ENCODE measurements at regions not wholly inside any gene's neighbourhood (a gene's known extent, or its start where the extent isn't known, plus 50 kb on each side); places are given as distances from the start of the nearest gene placed in this dataset.

DNA sequence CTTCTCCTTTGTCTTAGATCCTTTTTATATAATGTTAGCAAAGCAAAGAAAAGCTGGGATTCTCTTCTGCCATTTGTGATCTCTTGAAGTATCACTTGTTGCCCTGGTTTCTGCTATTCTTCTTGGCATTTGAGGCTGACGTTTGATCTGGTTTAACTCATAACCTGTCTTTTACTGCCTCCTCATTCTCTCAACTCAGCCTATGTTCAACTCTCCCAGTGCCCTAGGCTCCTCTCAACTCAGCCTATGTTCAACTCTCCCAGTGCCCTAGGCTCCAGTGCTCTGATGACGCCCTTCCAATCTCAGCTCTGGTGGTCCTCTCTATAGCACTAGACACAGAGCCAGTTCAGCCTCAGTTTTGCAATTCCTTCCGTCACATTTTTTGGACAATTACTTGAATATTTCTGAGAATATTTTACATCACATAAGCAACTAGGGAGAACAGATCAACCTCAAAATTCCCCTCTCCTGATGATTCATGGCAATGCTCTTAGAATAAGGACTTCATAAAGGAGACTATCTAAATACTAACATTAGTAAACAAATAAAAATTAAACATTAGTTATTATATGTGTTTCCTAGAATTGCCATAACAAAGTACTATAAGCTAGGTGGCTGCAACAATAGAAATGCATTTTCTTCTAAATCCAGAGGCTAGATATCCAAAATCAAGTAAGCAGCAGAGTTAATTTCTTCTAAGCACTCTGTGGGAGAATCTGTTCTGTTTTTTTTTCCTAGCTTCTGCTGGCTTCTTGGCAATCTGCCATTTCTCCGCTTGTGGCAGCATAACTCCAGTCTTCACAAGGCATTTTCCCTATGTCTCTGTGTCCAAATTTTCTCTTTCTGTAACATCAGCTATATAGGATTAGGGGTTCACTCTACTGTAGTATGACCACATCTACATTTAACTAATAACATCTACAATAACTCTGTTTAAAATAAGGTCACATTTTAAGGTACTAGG, 662.1 kb upstream of the FTMT start:
- Histone ChIP-seq H3K9ac (no peak overlapping the region), H4K20me1 (ENCODE audit: low read depth) (no peaks in the 10 kb centered on the region), H3K9me3 (ENCODE audit: low read depth) (no peaks in the 10 kb centered on the region), H2AFZ (replicated peaks) (no peak overlapping the region), H3K4me3 (no peak overlapping the region), H3K4me1 (no peaks in the 10 kb centered on the region), H3K36me3 (no peaks in the 10 kb centered on the region), H3K27ac (no peak overlapping the region), H3F3A (ENCODE audit: low read depth) (no peaks in the 10 kb centered on the region), H3K27me3 (no peaks in the 10 kb centered on the region), H3K4me2 (no peak overlapping the region), H3K79me2 (ENCODE audit: low read depth) (no peaks in the 10 kb centered on the region)
- TF ChIP-seq, protein P1, sequence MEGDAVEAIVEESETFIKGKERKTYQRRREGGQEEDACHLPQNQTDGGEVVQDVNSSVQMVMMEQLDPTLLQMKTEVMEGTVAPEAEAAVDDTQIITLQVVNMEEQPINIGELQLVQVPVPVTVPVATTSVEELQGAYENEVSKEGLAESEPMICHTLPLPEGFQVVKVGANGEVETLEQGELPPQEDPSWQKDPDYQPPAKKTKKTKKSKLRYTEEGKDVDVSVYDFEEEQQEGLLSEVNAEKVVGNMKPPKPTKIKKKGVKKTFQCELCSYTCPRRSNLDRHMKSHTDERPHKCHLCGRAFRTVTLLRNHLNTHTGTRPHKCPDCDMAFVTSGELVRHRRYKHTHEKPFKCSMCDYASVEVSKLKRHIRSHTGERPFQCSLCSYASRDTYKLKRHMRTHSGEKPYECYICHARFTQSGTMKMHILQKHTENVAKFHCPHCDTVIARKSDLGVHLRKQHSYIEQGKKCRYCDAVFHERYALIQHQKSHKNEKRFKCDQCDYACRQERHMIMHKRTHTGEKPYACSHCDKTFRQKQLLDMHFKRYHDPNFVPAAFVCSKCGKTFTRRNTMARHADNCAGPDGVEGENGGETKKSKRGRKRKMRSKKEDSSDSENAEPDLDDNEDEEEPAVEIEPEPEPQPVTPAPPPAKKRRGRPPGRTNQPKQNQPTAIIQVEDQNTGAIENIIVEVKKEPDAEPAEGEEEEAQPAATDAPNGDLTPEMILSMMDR (IDR thresholded peaks at IDR 0.05) = no peak
- no peak for TF ChIP-seq EZH2phosphoT487 (IDR thresholded peaks at IDR 0.05)
- no peak for TF ChIP-seq EZH2 (IDR thresholded peaks at IDR 0.05)
- Mint-ChIP-seq H3K27ac (no peak overlapping the region), H3K4me3 (no peak overlapping the region), H3K36me3 (no peaks in the 10 kb centered on the region), H3K4me1 (peaks cover 4% of the 10 kb centered on the region), H3K27me3 (ENCODE audit: insufficient read depth, low read depth) (peaks cover 2% of the 10 kb centered on the region), H3K9me3 (no peaks in the 10 kb centered on the region)
- DNase-seq (ENCODE audit: low spot score) = no peak

DNA sequence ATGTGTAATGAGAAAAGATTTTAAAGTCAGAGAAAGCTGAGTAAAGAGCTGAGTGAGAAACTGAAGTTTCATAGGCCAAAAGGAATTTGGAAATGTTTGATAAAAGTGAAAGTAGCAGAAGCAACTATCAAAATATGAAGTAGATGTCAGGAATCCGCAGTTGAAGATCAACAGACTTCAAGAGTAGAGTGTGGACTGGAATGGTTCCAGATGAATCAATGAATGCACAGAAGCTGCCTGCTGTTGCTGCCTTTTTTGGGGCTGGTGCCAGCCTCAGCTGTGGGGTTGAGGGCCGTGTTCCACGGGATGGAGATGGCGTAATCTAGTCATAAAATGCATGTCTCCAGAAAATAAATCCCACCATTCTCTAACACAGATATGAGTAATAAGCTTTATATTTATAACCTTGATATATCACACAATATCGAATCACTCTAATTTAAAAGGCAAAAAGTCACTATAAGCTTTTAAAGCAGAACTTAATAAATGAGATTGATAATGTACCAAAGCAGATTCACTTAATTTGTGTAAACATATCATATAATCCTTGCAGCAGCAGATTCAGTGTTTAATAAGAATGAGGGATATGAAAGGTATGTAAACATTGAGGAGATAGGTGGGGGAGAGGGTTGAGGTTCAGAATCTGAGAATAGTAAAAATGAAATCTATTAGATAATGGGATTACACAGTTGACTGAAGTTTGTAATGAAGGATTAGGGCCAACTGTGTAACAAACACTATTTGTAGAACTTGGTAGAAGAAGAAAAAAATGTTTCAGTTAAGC, 652.3 kb upstream of the FTMT start:
- no peaks in the 10 kb centered on the region for H3K36me3 ChIP-seq
- no peaks in the 10 kb centered on the region for H3K79me2 ChIP-seq (ENCODE audit: low read depth)
- H3K4me3 ChIP-seq = no peak overlapping the region
- no peak overlapping the region for H3K4me2 ChIP-seq
- no peaks in the 10 kb centered on the region for H3F3A ChIP-seq (ENCODE audit: low read depth)
- H3K27me3 ChIP-seq = no peaks in the 10 kb centered on the region
- Mint-ChIP-seq H3K36me3 (no peaks in the 10 kb centered on the region), H3K4me1 (no peaks in the 10 kb centered on the region), H3K27me3 (ENCODE audit: insufficient read depth, low read depth) (no peaks in the 10 kb centered on the region), H3K9me3 (no peaks in the 10 kb centered on the region), H3K4me3 (no peak overlapping the region), H3K27ac (no peak overlapping the region)
- no peaks in the 10 kb centered on the region for H3K9me3 ChIP-seq (ENCODE audit: low read depth)
- H2AFZ ChIP-seq (replicated peaks) = no peak overlapping the region
- no peaks in the 10 kb centered on the region for H4K20me1 ChIP-seq (ENCODE audit: low read depth)
- no peak for DNase-seq (ENCODE audit: low spot score)
- no peaks in the 10 kb centered on the region for H3K4me1 ChIP-seq
- H3K9ac ChIP-seq = no peak overlapping the region
- no peak overlapping the region for H3K27ac ChIP-seq
- TF ChIP-seq EZH2 (IDR thresholded peaks at IDR 0.05) = no peak
- TF ChIP-seq, protein P1 (IDR thresholded peaks at IDR 0.05) = no peak
- TF ChIP-seq EZH2phosphoT487 (IDR thresholded peaks at IDR 0.05) = no peak

DNA sequence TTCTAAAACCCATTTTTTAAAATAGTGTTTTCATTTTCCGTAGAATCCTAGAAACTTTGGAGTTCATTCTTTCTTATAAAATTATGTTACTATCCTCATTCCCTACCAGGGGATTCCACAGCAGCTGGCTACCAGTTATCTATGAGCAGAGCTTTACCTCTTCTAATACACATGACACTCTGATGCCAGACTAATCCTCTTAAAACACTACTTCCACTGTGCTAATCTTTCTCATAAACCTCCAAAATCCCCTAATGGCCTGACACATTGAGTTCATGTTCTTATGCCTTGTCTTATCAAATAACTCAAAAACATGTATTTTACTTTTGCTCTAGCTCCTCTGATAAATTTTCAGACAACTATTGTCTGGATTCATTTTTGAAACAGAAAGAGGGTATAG, 633.6 kb upstream of the FTMT start:
- Histone ChIP-seq H3F3A (ENCODE audit: low read depth) (no peaks in the 10 kb centered on the region), H4K20me1 (ENCODE audit: low read depth) (no peaks in the 10 kb centered on the region), H3K36me3 (no peaks in the 10 kb centered on the region), H3K27ac (no peak overlapping the region), H3K9ac (no peak overlapping the region), H3K27me3 (no peaks in the 10 kb centered on the region), H3K4me2 (no peak overlapping the region), H3K9me3 (ENCODE audit: low read depth) (no peaks in the 10 kb centered on the region), H3K79me2 (ENCODE audit: low read depth) (no peaks in the 10 kb centered on the region), H2AFZ (replicated peaks) (no peak overlapping the region), H3K4me3 (no peak overlapping the region), H3K4me1 (no peaks in the 10 kb centered on the region)
- Mint-ChIP-seq H3K27ac (no peak overlapping the region), H3K4me1 (peaks cover 3% of the 10 kb centered on the region), H3K27me3 (ENCODE audit: insufficient read depth, low read depth) (no peaks in the 10 kb centered on the region), H3K4me3 (no peak overlapping the region), H3K9me3 (peaks cover 3% of the 10 kb centered on the region), H3K36me3 (no peaks in the 10 kb centered on the region)
- TF ChIP-seq EZH2 (IDR thresholded peaks at IDR 0.05) (no peak), EZH2phosphoT487 (IDR thresholded peaks at IDR 0.05) (no peak)
- TF ChIP-seq, protein P1 (IDR thresholded peaks at IDR 0.05) = no peak
- no peak for DNase-seq (ENCODE audit: low spot score)

Measured in neural progenitor cell (in vitro differentiated cells).